ELR (cell line): ENCODE measurements at regions not wholly inside any gene's neighbourhood (a gene's known extent, or its start where the extent isn't known, plus 50 kb on each side); places are given as distances from the start of the nearest gene placed in this dataset.

ENCODE experiments used
- DNase-seq: peaks from one replicate; pipeline ENCODE4 v3.0.0-alpha.2; 2015; ENCODE audit warnings: low read depth

GRCh38 chr2:151156431-151156830 is 105.2 kb downstream of the RBM43 start:
- peak; percentile 33 for DNase-seq

- no peak for DNase-seq
These were observed 108.1 kb downstream of the RBM43 start for GRCh38 chr2:151153601-151154000.

GRCh38 chr2:151150331-151151320 is 111.0 kb downstream of the RBM43 start:
- no peak for DNase-seq

- no peak for DNase-seq
These were observed 123.2 kb downstream of the RBM43 start for GRCh38 chr2:151138507-151138906.

- no peak for DNase-seq
These were observed 124.1 kb downstream of the RBM43 start for GRCh38 chr2:151137526-151137925.

GRCh38 chr2:151120011-151120410 is 141.7 kb downstream of the RBM43 start:
- DNase-seq, result no peak

GRCh38 chr2:151119374-151119773 is 142.3 kb downstream of the RBM43 start:
- no peak for DNase-seq

- DNase-seq, result no peak
These were observed 143.4 kb downstream of the RBM43 start for GRCh38 chr2:151118269-151118668.

- no peak for DNase-seq
These were observed 146.8 kb downstream of the RBM43 start for GRCh38 chr2:151114874-151115273.

- DNase-seq, result no peak
These were observed 148.3 kb downstream of the RBM43 start for GRCh38 chr2:151113318-151113717.

- DNase-seq, result peak; percentile 88
These were observed 149.9 kb downstream of the RBM43 start for GRCh38 chr2:151111599-151112278.

GRCh38 chr2:151106805-151107506 is 154.7 kb downstream of the RBM43 start:
- no peak for DNase-seq

GRCh38 chr2:151103551-151103950 is 158.1 kb downstream of the RBM43 start:
- DNase-seq, result no peak

GRCh38 chr2:151102226-151102625 is 159.4 kb downstream of the RBM43 start:
- DNase-seq, result no peak

- DNase-seq, result no peak
These were observed 162.8 kb downstream of the RBM43 start for GRCh38 chr2:151098841-151099240.

GRCh38 chr2:151097895-151098294 is 163.8 kb downstream of the RBM43 start:
- no peak for DNase-seq

GRCh38 chr2:151097128-151097527 is 164.5 kb downstream of the RBM43 start:
- DNase-seq, result no peak

GRCh38 chr2:151096235-151096634 is 165.4 kb downstream of the RBM43 start:
- no peak for DNase-seq

GRCh38 chr2:151095463-151095862 is 166.2 kb downstream of the RBM43 start:
- DNase-seq, result no peak

- no peak for DNase-seq
These were observed 170.1 kb downstream of the RBM43 start for GRCh38 chr2:151091583-151091982.

GRCh38 chr2:151087377-151087776 is 174.3 kb downstream of the RBM43 start:
- no peak for DNase-seq

- no peak for DNase-seq
These were observed 176.5 kb downstream of the RBM43 start for GRCh38 chr2:151085181-151085611.
